ENCODE measurements at regions not wholly inside any gene's neighbourhood (a gene's known extent, or its start where the extent isn't known, plus 50 kb on each side); places are given as distances from the start of the nearest gene placed in this dataset.

DNA sequence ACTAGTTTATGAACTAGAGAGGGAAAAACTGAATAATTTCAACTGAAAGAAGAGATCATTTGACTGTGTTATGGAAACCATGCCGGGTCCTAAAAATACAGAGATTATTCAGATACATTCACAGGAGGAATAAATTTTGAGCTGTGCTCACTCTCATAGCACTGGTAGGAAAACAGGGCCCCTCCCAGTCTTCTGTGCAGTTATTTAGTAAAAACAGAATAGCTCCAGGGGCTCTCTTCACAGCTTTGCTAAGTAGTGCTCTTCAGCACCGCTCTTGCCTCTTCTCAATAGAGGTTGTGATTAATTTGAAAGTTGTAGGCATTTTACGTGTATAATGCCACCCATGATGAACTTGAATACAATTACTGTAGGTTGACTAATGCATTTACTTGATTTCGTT lies 435.9 kb upstream of the PDE3A start:
- no peak for TF ChIP-seq EZH2phosphoT487 (IDR thresholded peaks at IDR 0.05; ENCODE audit: borderline replicate concordance, low read depth, low read length)
- TF ChIP-seq, protein P1, sequence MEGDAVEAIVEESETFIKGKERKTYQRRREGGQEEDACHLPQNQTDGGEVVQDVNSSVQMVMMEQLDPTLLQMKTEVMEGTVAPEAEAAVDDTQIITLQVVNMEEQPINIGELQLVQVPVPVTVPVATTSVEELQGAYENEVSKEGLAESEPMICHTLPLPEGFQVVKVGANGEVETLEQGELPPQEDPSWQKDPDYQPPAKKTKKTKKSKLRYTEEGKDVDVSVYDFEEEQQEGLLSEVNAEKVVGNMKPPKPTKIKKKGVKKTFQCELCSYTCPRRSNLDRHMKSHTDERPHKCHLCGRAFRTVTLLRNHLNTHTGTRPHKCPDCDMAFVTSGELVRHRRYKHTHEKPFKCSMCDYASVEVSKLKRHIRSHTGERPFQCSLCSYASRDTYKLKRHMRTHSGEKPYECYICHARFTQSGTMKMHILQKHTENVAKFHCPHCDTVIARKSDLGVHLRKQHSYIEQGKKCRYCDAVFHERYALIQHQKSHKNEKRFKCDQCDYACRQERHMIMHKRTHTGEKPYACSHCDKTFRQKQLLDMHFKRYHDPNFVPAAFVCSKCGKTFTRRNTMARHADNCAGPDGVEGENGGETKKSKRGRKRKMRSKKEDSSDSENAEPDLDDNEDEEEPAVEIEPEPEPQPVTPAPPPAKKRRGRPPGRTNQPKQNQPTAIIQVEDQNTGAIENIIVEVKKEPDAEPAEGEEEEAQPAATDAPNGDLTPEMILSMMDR (conservative IDR thresholded peaks at IDR 0.05; ENCODE audit: low read length) = no peak
